ENCODE measurements at regions not wholly inside any gene's neighbourhood (a gene's known extent, or its start where the extent isn't known, plus 50 kb on each side); places are given as distances from the start of the nearest gene placed in this dataset.

DNA sequence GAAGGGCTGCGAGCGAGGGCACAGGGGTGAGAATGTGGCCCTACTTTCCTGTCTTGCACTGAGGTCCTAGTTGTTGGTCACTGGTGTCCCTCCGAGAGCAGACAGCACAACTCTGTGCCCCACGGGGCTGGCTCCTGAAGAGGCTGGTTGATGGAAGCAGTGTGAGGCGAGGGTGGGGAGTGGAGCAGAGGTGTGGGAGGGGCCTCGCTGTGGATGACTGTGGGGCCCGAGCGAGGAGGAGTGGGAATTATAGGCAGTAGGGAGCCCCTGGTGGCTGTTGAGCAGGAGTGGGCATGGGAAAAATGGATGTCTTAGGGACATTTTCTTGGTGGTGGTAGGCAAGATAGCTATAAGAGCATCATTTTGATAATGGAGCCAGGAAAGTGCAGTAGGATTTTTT, 660.5 kb upstream of the HS6ST1 start:
- TF ChIP-seq CTCF (conservative IDR thresholded peaks at IDR 0.05; ENCODE audit: low read depth, low read length) = no peak
- TF ChIP-seq EZH2 (IDR thresholded peaks at IDR 0.05; ENCODE audit: borderline replicate concordance, low read depth, low read length, poor library complexity, severe bottlenecking) = no peak

All from A673 (cell line).